Daoy (cell line): ENCODE measurements at regions not wholly inside any gene's neighbourhood (a gene's known extent, or its start where the extent isn't known, plus 50 kb on each side); places are given as distances from the start of the nearest gene placed in this dataset.
"Not testable (repeated sequence)": the region's sequence is repeated elsewhere in the genome, so short reads cannot be mapped to it uniquely, and the experiment has no call there.

Source experiments
- DNase-seq: peaks from one replicate; pipeline ENCODE4 v3.0.0-alpha.2; 2015; ENCODE audit warnings: low read depth

DNA sequence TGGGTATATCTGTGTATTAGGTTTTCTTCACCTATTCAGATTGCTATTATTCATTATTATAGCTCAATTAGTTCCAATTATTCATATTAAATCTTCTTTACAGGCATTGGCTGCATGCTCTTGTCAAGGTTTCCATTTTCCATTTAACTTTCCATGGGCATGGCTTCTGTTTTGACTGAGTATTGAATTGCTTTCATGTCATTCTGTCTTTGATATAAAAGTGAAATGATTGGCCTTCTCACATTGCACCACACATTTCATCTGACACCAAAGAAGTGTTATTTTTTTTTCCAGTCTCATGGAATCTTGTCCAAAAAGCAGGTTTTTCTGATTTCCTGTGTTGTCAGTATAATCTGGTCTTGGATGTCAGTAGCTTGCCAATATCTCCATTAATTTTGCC is 1244.3 kb downstream of the RAPGEF2 start:
- DNase-seq, result no peak

GRCh38 chr4:160350944-160351343 is 1248.1 kb downstream of the RAPGEF2 start:
- no peak for DNase-seq

- DNase-seq, result no peak
Measured at GRCh38 chr4:160352637-160353036, 1249.8 kb downstream of the RAPGEF2 start.

DNA sequence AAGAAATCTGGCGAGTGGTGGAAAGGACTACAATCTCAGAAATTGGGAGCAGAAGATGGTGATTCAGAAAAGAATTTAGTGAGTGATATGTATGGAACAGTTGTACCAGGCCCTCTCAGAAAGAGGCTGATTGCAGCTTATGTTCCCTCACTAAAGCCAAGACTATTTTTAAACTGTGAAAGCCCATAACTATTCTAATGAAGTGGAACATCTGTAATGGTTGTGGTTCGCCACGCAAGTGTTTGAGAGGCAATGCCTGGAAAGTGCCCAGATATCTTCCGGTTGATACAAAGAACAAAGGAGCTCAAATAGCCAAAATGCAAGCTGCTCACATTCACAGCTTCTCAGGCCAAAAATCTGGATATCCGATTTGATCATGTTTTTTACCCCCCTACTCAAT is 1250.7 kb downstream of the RAPGEF2 start:
- DNase-seq, result no peak

DNA sequence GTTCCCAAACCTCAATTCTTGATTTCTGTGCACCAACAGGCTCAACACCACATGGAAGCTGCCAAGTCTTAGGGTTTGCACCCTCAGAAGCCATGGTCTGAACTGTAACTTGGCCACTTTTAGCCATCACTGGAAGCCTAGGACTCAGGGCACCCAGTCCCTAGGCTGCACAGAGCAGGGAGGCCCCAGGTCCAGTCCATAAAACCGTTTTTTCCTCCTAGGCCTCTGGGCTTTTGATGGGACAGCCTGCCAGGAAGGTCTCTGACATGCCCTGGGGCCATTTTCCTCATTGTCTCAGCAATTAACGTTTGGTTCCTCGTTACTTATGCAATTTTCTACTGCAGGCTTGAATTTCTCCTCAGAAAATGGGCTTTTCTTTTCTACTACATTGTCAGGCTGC is 1259.6 kb downstream of the RAPGEF2 start:
- no peak for DNase-seq

- DNase-seq, result no peak
Measured at GRCh38 chr4:160364217-160364616, 1261.3 kb downstream of the RAPGEF2 start.

DNA sequence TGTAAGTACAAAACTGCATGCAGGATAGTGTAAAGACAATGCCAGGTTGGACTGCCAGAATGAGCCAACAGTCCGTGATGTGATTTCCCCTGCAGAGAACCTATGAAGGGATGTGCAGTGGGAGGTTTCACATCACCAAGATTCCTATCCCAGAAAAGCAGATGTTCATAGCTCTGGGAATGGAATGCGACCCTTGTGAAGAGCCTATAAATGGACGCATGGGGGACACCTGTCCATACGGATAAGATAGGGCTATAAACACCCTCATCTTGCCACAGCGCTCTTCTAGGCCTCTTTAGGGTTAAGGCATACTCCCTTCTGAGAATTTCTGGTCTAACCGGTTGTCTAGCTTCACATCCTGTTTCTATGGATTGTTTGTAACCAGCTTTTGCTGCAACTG is 1261.8 kb downstream of the RAPGEF2 start:
- not testable (repeated sequence) for DNase-seq

GRCh38 chr4:160365383-160365782 is 1262.5 kb downstream of the RAPGEF2 start:
- DNase-seq, result not testable (repeated sequence)

DNA sequence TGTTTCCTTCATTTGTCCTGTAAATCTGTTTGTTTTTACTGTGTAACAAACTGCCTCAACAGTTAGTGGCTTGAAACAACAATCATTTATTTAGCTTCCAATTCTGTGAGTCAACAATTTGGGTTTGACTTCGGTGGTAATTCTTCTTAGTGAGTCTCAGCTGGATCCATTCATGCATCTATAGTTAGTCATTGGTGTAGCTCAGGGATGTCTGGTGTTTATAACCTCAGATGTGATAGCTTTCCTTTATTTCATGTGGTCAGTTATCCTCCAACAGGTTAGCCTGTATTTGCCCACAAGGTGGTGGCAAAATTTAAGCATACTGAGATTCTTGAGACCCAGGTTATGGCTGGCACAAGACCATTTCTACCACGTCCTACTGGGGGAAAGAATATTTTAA is 1267.2 kb downstream of the RAPGEF2 start:
- DNase-seq, result no peak

- no peak for DNase-seq
Measured at GRCh38 chr4:160371446-160371845, 1268.6 kb downstream of the RAPGEF2 start.

DNA sequence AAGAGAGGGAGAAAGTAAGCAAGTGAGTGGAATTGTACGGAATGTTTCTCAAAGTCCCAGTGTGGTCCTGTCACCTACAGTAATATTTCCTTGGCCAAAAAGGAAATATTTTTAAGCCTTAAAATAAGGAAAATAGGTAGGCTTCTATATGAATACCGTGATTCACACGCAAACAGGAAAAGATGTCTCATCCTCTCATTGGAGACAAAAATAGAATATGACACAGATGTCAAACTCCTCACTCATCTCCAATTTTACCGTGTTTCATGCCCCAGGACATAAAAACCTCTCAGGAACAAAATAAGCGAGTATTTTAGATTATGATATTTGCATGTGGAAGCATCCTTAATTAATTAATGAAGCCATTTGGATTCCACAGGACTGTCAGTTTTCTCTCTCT is 1269.5 kb downstream of the RAPGEF2 start:
- no peak for DNase-seq

- no peak for DNase-seq
Measured at GRCh38 chr4:160373911-160374310, 1271.0 kb downstream of the RAPGEF2 start.

- no peak for DNase-seq
Measured at GRCh38 chr4:160375772-160376452, 1273.0 kb downstream of the RAPGEF2 start.

GRCh38 chr4:160386846-160387245 is 1284.0 kb downstream of the RAPGEF2 start:
- DNase-seq, result no peak

DNA sequence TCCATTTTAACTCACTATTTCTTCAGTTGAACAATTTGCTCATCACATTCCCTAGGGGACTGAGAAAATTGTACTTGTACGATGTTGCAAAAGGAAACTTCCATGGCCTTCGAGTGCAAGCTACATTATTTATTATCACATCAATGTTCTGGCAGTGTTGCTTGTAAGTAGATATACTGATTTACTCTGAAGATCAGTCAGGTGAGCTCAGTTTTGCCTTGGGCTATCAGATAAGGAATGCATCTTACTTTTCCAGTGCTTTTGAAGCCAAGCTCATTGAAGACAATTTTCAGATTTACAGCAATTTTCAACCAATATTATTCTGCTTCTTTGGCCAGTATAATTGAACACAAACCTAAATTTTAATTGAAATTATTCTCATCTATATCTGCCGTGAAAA is 1296.9 kb downstream of the RAPGEF2 start:
- no peak for DNase-seq

GRCh38 chr4:160403081-160403480 is 1300.2 kb downstream of the RAPGEF2 start:
- DNase-seq, result no peak

- DNase-seq, result no peak
Measured at GRCh38 chr4:160406263-160406825, 1303.5 kb downstream of the RAPGEF2 start.

- DNase-seq, result no peak
Measured at GRCh38 chr4:160414496-160414895, 1311.6 kb downstream of the RAPGEF2 start.

DNA sequence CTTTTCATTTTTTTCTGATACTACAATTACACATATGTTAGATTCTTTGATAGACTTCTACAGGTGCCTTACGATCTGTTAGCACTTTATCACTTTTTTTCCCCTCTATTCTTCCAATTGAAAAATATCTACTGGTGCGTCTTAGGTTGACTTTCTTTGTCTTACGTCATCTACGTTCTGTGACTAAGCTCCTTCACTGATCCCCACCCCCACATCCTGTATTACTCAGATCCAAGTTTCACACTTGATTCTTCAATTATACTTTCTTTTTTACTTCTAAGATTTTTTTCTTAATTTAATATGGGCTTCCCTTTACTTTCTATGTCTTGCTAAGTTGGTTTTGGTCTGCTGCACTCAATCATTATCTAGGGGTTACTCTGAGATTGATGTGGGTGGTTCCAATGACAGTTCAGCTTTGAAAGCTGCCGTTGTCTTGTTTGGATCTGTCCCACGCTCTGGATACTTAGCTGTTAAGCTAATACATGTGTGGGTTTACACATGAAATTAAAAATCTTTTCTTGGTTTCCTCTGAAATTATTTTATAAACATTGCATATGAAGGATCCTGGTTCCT is 1321.1 kb downstream of the RAPGEF2 start:
- DNase-seq, result peak; percentile 20

- DNase-seq, result no peak
Measured at GRCh38 chr4:160426233-160426632, 1323.4 kb downstream of the RAPGEF2 start.

DNA sequence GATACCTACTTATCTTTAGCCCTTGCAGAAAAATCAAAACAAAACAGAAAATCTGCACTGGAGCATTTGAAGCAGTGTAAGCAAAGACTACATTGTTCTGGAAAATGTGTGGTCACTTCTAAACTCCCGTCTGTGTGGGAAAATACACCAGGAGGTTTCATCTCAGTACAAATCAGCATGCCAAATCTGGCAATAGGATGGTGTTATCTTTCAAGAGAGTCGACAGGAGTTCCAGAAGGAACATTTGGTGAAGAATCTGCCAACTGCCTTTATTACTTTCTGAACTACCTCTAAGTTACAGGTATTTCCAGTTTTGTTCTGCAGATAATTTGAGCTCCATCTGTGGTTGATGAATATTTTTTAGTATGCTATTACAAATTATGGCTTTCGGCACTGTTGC is 1348.0 kb downstream of the RAPGEF2 start:
- no peak for DNase-seq

GRCh38 chr4:160481696-160482690 is 1379.1 kb downstream of the RAPGEF2 start:
- DNase-seq, result peak; percentile 21
